H1 (cell line): ENCODE measurements at regions not wholly inside any gene's neighbourhood (a gene's known extent, or its start where the extent isn't known, plus 50 kb on each side); places are given as distances from the start of the nearest gene placed in this dataset.

Experiments used
- CTCF ChIA-PET: fragments of 300-600 bp; sonication (Branson Sonifier 250); formaldehyde crosslinking; loops from one replicate; lab custom pipeline; 2021; ENCODE audit not compliant: partially characterized antibody; lab: Charles Lee
- POLR2A ChIA-PET: fragments of 300-600 bp; sonication (Branson Sonifier 250); formaldehyde crosslinking; loops from one replicate; lab custom pipeline; 2021; ENCODE audit warnings: inconsistent platforms; ENCODE audit not compliant: partially characterized antibody; lab: Charles Lee
- DNase-seq, 2 experiments: peaks; one replicate each; pipeline versions ENCODE4 v3.0.0 to v3.0.0-alpha.2; 2010 to 2022; ENCODE audit warnings: low spot score in 2 of 2, low read depth in 1 of 2, mixed read lengths in 1 of 2
- FAIRE-seq: peaks from 2 replicates; lab custom pipeline; 2011; peaks lifted over from hg19 to GRCh38; lab: Jason Lieb, UNC
- H2AFZ ChIP-seq: 2 replicates; pipeline ENCODE4 v1.8.1; 2012; ENCODE audit warnings: low read length, inconsistent platforms
- H2AK5ac ChIP-seq: 2 replicates; pipeline ENCODE4 v1.6.1; 2013; ENCODE audit warnings: low read depth, low read length
- H2BK120ac ChIP-seq: replicated peaks from 2 replicates; pipeline ENCODE3; 2013; ENCODE audit warnings: low read depth, low read length, inconsistent platforms
- H2BK12ac ChIP-seq: 2 replicates; pipeline ENCODE4 v1.6.1; 2013; ENCODE audit warnings: low read depth, low read length
- H2BK15ac ChIP-seq: 2 replicates; pipeline ENCODE4 v1.6.1; 2013; ENCODE audit warnings: low read length
- H2BK20ac ChIP-seq: 2 replicates; pipeline ENCODE4 v1.6.1; 2013; ENCODE audit warnings: low read length
- H2BK5ac ChIP-seq: 2 replicates; pipeline ENCODE4 v1.6.1; 2013; ENCODE audit warnings: low read depth, low read length
- H3K14ac ChIP-seq: 2 replicates; pipeline ENCODE4 v1.6.1; 2013; ENCODE audit warnings: inconsistent platforms; ENCODE audit not compliant: insufficient read length
- H3K18ac ChIP-seq: 2 replicates; pipeline ENCODE4 v1.6.1; 2013; ENCODE audit warnings: low read length; ENCODE audit errors: extremely low read depth
- H3K23ac ChIP-seq: 2 replicates; pipeline ENCODE4 v1.6.1; 2013; ENCODE audit warnings: inconsistent platforms; ENCODE audit not compliant: insufficient read length
- H3K23me2 ChIP-seq: 2 replicates; pipeline ENCODE4 v1.6.1; 2013; ENCODE audit warnings: low read depth, low read length
- H3K27ac ChIP-seq: 2 replicates; pipeline ENCODE4 v1.6.1; 2011; ENCODE audit warnings: low read depth, low read length, inconsistent platforms
- H3K27me3 ChIP-seq, 4 experiments: replicated peaks in 1 of 4; 1 replicate in 1 of 4; 2 replicates in 3 of 4; pipeline versions ENCODE4 v1.6.1 to v1.8.1; 2011 to 2013; ENCODE audit warnings: low read length in 3 of 4, mild to moderate bottlenecking in 3 of 4, inconsistent platforms in 2 of 4, mixed read lengths in 2 of 4, moderate library complexity in 1 of 4; ENCODE audit not compliant: control insufficient read depth in 3 of 4, insufficient read depth in 3 of 4; ENCODE audit errors: extremely low read depth in 1 of 4
- H3K36me3 ChIP-seq, 4 experiments: 2 replicates each; pipeline versions ENCODE4 v1.6.1 to v1.8.1; 2011 to 2013; ENCODE audit warnings: mild to moderate bottlenecking in 4 of 4, low read length in 3 of 4, moderate library complexity in 2 of 4, control low read depth in 1 of 4, inconsistent platforms in 1 of 4; ENCODE audit not compliant: insufficient read depth in 4 of 4, control insufficient read depth in 2 of 4
- H3K4ac ChIP-seq: replicated peaks from 2 replicates; pipeline ENCODE3; 2013; ENCODE audit warnings: low read length, low read depth, mixed read lengths, inconsistent platforms; ENCODE audit not compliant: insufficient read length
- H3K4me1 ChIP-seq, 4 experiments: replicated peaks in 1 of 4; 1 replicate in 1 of 4; 2 replicates in 3 of 4; pipeline versions ENCODE4 v1.6.1 to v1.8.1; 2011 to 2013; ENCODE audit warnings: low read length in 3 of 4, inconsistent platforms in 2 of 4, mixed read lengths in 1 of 4; ENCODE audit not compliant: insufficient read depth in 4 of 4, control insufficient read depth in 3 of 4
- H3K4me2 ChIP-seq, 2 experiments: 2 replicates each; pipeline versions ENCODE4 v1.6.1 to v1.8.1; 2011 to 2013; ENCODE audit warnings: low read depth in 2 of 2, low read length in 2 of 2, control low read depth in 1 of 2, inconsistent platforms in 1 of 2, mild to moderate bottlenecking in 1 of 2; ENCODE audit not compliant: insufficient read depth in 1 of 2
- H3K4me3 ChIP-seq, 4 experiments: fragments of 200-600, 300-600 bp in 1 of 4; sonication (generic), shearing (Covaris generic), sonication (Bioruptor Twin) in 1 of 4; 2 replicates each; pipeline versions ENCODE4 v1.5.1 to v1.8.1; 2011 to 2016; ENCODE audit warnings: low read length in 4 of 4, low read depth in 3 of 4, control low read depth in 2 of 4, inconsistent platforms in 2 of 4, mild to moderate bottlenecking in 2 of 4, mixed read lengths in 1 of 4, moderate library complexity in 1 of 4; ENCODE audit not compliant: insufficient read depth in 2 of 4; ENCODE audit errors: extremely low read depth in 1 of 4
- H3K56ac ChIP-seq: replicated peaks from 2 replicates; pipeline ENCODE3; 2013; ENCODE audit warnings: low read depth, mild to moderate bottlenecking, mixed read lengths, low read length, inconsistent platforms; ENCODE audit not compliant: insufficient read length
- H3K79me1 ChIP-seq: 2 replicates; pipeline ENCODE4 v1.6.1; 2013; ENCODE audit warnings: low read depth, low read length, control low read depth
- H3K79me2 ChIP-seq, 2 experiments: 2 replicates each; pipeline versions ENCODE4 v1.6.1 to v1.8.1; 2012 to 2013; ENCODE audit warnings: low read length in 2 of 2, mild to moderate bottlenecking in 2 of 2, inconsistent platforms in 1 of 2; ENCODE audit not compliant: insufficient read depth in 2 of 2, control insufficient read depth in 1 of 2
- H3K9ac ChIP-seq, 4 experiments: replicated peaks in 1 of 4; 1 replicate in 1 of 4; 2 replicates in 3 of 4; pipeline versions ENCODE4 v1.6.1 to v1.8.1; 2011 to 2013; ENCODE audit warnings: low read depth in 3 of 4, low read length in 3 of 4, control low read depth in 2 of 4, mild to moderate bottlenecking in 2 of 4, moderate library complexity in 2 of 4, inconsistent platforms in 1 of 4; ENCODE audit errors: extremely low read depth in 1 of 4
- H3K9me3 ChIP-seq, 2 experiments: 2 replicates each; pipeline versions ENCODE4 v1.6.1 to v1.8.1; 2012 to 2013; ENCODE audit warnings: mild to moderate bottlenecking in 2 of 2, moderate library complexity in 2 of 2, control low read depth in 1 of 2, inconsistent platforms in 1 of 2, low read depth in 1 of 2, low read length in 1 of 2, mixed read lengths in 1 of 2; ENCODE audit not compliant: insufficient read depth in 2 of 2
- H4K20me1 ChIP-seq, 2 experiments: replicated peaks in 1 of 2; 2 replicates each; pipeline versions ENCODE3 to v1.8.1; 2011 to 2013; ENCODE audit warnings: inconsistent platforms in 2 of 2, low read length in 2 of 2, mild to moderate bottlenecking in 1 of 2; ENCODE audit not compliant: insufficient read depth in 2 of 2, control insufficient read depth in 1 of 2
- H4K5ac ChIP-seq: 2 replicates; pipeline ENCODE4 v1.6.1; 2013; ENCODE audit warnings: low read length, low read depth, mixed read lengths, inconsistent platforms; ENCODE audit not compliant: insufficient read length
- H4K8ac ChIP-seq: 2 replicates; pipeline ENCODE4 v1.8.0; 2013; ENCODE audit warnings: mild to moderate bottlenecking, moderate library complexity, low read length, inconsistent platforms; ENCODE audit not compliant: insufficient read depth; ENCODE audit errors: extremely low read depth
- H4K91ac ChIP-seq: replicated peaks from 2 replicates; pipeline ENCODE3; 2013; ENCODE audit warnings: low read length, mixed read lengths, inconsistent platforms; ENCODE audit not compliant: insufficient read length
- EGR1 ChIP-seq: IDR thresholded peaks from 2 replicates; pipeline ENCODE4 v1.6.1; 2011; ENCODE audit warnings: low read depth, low read length, borderline replicate concordance
- FOSL1 ChIP-seq: IDR thresholded peaks from 2 replicates; pipeline ENCODE4 v1.6.1; 2011; ENCODE audit warnings: mild to moderate bottlenecking, low read depth, low read length, moderate library complexity; ENCODE audit not compliant: insufficient read depth
- HDAC2 ChIP-seq, 2 experiments: fragments of 300-600 bp in 1 of 2; sonication (generic) in 1 of 2; IDR thresholded peaks; 2 replicates each; pipeline ENCODE4 v1.6.1; 2011 to 2012; ENCODE audit warnings: low read depth in 2 of 2, low read length in 2 of 2, mild to moderate bottlenecking in 2 of 2, moderate library complexity in 2 of 2, borderline replicate concordance in 1 of 2, inconsistent platforms in 1 of 2
- SIRT6 ChIP-seq: IDR thresholded peaks from one replicate; pipeline ENCODE4 v1.7.1; 2012; ENCODE audit warnings: low read length, inconsistent platforms
- YY1 ChIP-seq: IDR thresholded peaks from 2 replicates; pipeline ENCODE4 v1.6.1; 2011; ENCODE audit warnings: low read depth, mild to moderate bottlenecking, low read length
- WGBS, 2 experiments: shearing (Covaris generic) in 1 of 2; methylation state at CpG; one replicate each; pipeline versions ENCODE4 v1.1.6 to v1.1.7; 2013 to 2015; ENCODE audit warnings: low lambda C conversion rate in 2 of 2, mixed read lengths in 2 of 2, inconsistent platforms in 1 of 2, low coverage in 1 of 2, missing lambda C conversion rate in 1 of 2; ENCODE audit not compliant: insufficient replicate concordance in 2 of 2, insufficient coverage in 1 of 2, insufficient read length in 1 of 2; ENCODE audit errors: extremely low coverage in 1 of 2, missing lambda C conversion rate in 1 of 2; 5-methylcytosine and 5-hydroxymethylcytosine counted together

DNA sequence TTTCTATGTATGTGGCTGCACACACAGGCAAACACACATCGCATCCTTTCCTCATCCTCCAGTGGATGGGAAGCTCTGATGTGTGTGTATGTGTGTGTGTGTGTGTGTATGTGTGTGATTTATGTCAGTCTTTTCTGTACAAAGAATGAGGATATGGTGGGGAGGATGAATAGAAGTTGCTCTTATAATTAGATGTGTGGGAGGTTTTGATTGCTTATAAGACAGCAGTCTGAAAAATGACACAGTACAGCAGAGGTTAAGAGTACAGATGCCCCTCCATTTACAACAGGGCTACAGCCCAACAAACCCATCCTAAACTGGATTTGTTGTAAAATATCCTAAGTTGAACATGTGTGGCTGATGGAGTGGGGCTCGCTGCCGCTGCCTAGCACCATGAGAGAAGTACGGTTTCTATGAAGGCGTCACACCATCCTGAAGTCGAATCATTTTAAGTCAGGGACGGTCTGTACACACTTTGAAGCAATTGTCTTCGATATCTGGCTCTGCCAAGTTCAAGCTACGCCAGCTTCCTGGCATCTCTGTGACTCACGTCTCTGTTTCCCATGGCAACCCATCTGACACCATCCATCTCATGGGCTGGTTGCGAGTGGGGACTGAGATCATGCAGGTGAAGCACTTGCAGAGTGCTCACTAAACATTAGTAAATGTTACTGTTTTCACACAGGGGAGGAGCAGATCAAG, 252.6 kb downstream of the MYLK4 start:
- Histone ChIP-seq H3K23me2 (no peaks in the 10 kb centered on the region), H3K4me1 (no peaks in the 10 kb centered on the region; a peak in 2 of 7 replicates), H3K4ac (no peak overlapping the region), H4K5ac (no peak overlapping the region), H2BK12ac (no peak overlapping the region), H3K14ac (no peak overlapping the region), H2BK5ac (no peak overlapping the region), H3K56ac (no peak overlapping the region), H3K79me2 (no peaks in the 10 kb centered on the region), H2BK20ac (no peak overlapping the region), H3K36me3 (no peaks in the 10 kb centered on the region), H4K20me1 (no peaks in the 10 kb centered on the region), H2BK15ac (no peak overlapping the region), H3K4me3 (no peak overlapping the region), H4K8ac (no peak overlapping the region), H3K23ac (no peak overlapping the region), H2AK5ac (no peak overlapping the region), H3K4me2 (no peak overlapping the region), H3K9ac (no peak overlapping the region), H4K91ac (no peak overlapping the region), H3K9me3 (no peaks in the 10 kb centered on the region), H3K27me3 (no peaks in the 10 kb centered on the region), H3K79me1 (no peaks in the 10 kb centered on the region), H3K27ac (no peak overlapping the region), H2AFZ (no peak overlapping the region), H2BK120ac (no peak overlapping the region), H3K18ac (no peak overlapping the region)
- POLR2A ChIA-PET: no interaction called here
- 89% methylated on average over 11 of the region's 11 CpGs; no CpG with 5 or more reads in 1 of the 2 experiments for WGBS, 2 experiments
- CTCF ChIA-PET: interaction anchor here (0.6 to 1.1 kb wide), 3 partner anchors 10 to 80 kb away, joined by 3 read pairs; no protein-coding TSS in a partner anchor
- DNase-seq: no peak
- FAIRE-seq: no peak
- TF ChIP-seq SIRT6 (no peak), EGR1 (no peak), YY1 (no peak), HDAC2 (IDR thresholded peaks at IDR 0.05; ENCODE audit: borderline replicate concordance in 1 of 2, low read depth in 2 of 2, low read length in 2 of 2) (no peak), FOSL1 (no peak)
